Renal cortex interstitium (tissue), 11 donors: ENCODE measurements at regions not wholly inside any gene's neighbourhood (a gene's known extent, or its start where the extent isn't known, plus 50 kb on each side); places are given as distances from the start of the nearest gene placed in this dataset.
"Not testable (repeated sequence)": the region's sequence is repeated elsewhere in the genome, so short reads cannot be mapped to it uniquely, and the experiment has no call there.

Source experiments
- DNase-seq, 11 donors: peaks; one replicate each; pipeline ENCODE4 v3.0.0-alpha.2; 2013; ENCODE audit warnings: low read depth in 9 of 11, low spot score in 4 of 11; ENCODE audit errors: extremely low read depth in 1 of 11

DNA sequence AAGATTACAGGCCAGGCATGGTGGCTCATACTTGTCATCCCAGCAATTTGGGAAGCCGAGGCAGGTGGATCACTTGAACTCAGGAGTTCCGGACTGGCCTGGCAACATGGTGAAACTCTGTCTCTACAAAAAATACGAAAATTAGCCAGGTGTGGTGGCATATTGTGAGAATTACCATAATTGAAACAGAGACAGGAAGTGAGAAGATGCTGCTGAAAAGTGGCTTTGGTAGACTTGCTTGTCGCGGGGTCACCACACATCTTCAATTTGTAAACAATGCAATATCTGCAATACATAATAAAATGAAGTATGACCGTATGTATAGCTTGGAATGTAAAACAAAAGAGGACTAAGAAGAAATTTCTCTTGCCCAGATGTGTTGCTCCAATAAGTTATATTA lies 490.5 kb downstream of the GABRG2 start:
- no peak for DNase-seq

- DNase-seq, result no peak
Measured at GRCh38 chr5:162567644-162568043, 500.1 kb downstream of the GABRG2 start.

DNA sequence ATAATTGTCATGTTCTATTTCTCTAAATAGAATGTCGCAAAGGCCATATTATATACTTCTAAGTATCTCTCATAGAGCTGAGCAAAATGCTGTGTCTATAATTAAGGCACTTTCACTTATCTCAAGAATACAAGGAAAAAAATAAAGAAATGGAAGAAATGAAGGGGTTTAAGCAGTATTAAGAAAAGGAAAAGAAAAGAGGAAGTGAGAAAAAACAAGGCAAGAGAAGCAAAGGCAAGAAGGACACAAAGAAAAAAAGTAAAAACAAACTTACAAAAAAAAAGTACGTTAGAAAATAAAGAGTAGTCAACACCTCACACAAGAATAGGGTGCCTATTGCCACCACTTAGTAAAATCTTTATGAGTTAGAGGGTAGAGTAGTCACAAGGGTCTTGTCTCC lies 506.2 kb downstream of the GABRG2 start:
- no peak for DNase-seq

DNA sequence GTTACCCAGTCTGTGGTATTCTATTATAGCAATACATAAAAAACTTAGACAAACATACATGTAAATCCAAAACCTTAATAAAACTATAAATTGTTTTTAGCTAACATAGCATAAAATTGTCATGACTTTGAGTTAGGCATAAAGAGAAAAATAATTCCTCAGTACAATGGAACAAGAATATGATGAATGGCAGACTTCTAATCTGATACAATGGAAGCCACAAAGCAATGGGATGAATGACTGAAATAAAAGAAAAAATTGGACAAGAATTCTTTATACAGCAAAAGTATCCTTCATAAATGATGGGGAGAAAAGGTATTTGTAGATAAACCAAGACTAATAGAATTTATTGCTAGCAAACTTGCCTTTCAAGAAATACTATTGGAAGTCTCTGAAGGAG lies 524.2 kb downstream of the GABRG2 start:
- DNase-seq, result no peak

DNA sequence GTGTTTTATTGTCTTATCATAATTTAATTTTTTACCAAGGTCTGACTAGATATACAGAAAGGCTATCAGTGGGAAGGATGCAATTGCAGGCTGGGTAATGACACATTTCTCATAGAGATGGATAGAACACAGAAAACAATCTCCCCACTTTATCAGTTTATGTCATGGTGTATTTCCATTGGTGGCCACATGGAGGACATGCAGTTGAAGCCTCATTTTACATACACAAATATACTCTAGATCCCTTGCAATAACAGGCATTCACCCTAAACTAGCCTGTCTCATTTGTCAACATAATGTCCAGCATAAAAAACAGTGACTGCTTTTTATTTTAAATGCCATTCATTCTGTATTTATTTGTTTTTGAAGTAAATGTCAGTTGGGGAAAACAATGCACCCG lies 526.3 kb downstream of the GABRG2 start:
- no peak for DNase-seq

DNA sequence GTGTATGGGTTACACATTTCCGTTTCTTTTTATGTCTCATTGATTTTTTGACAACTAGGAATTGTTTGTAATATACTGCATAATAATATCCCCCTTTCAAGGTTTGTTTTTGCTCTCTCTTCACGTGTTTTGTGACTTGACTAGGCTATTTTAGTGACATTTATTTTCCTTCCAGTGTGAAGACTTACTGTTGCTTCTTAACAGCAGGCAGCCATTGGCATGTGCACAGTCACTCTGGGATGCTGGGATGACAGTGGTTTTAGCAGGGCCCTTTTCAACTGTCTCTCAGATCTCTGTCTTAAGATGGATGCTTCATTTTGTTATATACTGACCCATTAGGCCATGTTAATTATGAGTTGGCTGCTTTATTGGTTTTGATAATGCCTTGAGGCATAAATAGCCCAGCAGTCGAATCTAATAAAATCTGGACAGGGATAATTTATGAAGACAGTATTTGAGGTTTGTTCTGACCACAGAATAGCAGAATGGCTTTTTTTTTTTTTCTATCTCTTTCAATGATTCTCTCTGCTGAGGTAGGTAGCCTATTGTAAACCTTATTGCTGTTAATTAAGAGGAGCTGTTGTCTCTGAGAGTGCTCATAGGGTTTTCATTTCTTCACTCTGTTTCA lies 536.0 kb downstream of the GABRG2 start:
- no peak for DNase-seq

- DNase-seq, result no peak
Measured at GRCh38 chr5:162607879-162608278, 540.3 kb downstream of the GABRG2 start.

DNA sequence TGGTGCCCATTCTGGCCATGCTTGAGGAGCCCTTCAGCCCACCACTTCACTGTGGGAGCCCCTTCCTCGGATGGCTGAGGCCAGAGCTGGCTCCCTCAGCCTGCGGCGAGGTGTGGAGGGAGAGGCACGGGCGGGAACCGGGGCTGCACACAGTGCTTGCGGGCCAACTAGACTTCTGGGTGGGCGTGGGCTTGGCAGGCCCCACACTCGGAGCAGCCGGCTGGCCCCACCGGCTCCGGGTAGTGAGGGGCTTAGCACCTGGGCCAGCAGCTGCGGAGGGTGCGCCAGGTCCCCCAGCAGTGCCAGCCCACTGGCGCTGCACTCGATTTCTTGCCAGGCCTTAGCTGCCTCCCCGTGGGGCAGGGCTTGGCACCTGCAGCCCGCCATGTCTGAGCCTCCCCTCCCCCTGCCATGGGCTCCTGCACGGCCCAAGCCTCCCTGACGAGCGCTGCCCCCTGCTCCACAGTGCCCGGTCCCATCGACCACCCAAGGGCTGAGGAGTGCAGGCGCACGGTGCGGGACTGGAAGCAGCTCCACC lies 554.2 kb downstream of the GABRG2 start:
- DNase-seq, result not testable (repeated sequence)

GRCh38 chr5:162624110-162624509 lies 556.5 kb downstream of the GABRG2 start:
- DNase-seq, result no peak

DNA sequence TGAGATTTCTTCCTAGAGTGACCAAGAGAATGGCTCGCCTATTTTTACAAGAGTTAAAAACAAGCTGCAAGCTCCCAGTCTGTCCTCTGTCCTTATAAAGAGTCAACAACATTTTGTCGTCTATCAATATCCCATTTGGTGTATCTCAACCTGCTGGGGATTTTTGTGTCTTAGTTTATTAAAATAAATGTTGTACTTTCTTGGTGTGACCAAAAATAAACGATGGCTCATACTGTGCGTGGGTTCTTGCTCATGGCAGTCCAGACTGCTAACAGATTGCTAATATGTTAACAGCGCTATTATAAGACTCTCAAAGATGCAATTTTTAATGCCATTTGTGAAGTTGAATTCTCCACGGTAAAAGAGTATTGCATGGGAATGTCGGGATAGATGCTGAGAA lies 569.9 kb downstream of the GABRG2 start:
- no peak for DNase-seq

- DNase-seq, result no peak
Measured at GRCh38 chr5:162638849-162639248, 571.3 kb downstream of the GABRG2 start.

DNA sequence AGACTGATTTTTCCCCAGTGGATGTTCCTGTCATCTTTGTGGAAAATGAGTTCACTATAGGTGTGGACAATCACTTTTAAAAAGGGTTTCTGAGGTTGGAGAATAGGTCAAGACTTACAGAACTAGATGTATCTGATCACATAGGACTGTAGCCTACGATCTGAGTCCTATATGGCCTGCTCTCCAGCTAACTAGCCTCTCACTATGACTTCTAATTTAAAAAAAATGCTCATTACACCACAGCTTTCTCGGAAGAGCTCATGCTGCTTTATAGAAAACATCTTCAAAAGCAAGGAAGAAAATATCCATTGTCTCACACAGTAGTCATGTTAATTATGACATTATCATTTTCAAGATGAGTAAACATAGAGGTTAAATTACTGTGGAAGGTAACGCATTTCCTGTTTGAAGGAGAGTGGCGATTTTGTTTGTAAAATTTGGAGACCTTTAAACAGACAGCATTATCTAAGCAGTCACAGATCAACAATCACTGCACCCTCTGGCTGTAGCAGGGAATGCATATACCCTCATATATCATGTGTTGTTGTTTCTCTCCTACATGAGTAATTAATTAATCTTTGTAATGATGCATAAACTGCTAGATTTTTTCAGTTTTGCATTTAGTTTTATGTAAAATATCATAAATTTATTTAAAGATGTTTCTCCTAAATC lies 573.7 kb downstream of the GABRG2 start:
- DNase-seq, result no peak

- no peak for DNase-seq
Measured at GRCh38 chr5:162654661-162655405, 587.3 kb downstream of the GABRG2 start.

DNA sequence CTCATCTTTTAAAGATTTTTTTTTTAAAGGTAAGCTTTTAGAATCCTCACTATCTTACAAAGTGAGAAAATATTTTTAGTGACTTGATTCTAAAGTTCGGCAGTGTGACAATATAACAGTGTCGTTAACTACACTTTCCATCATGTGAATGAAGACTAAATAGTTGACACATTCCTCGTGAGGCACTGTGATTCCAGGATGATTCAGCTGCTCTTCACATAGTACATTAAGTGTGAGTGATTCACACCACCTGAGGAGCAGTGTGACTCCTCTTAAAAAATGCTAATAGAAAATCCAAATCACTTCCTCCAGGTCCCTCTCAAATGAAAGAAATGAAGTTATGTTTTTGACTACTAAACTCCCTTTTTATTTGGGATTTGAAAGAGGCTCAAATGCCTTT lies 589.5 kb downstream of the GABRG2 start:
- no peak for DNase-seq

- no peak for DNase-seq
Measured at GRCh38 chr5:162664846-162665245, 597.3 kb downstream of the GABRG2 start.

DNA sequence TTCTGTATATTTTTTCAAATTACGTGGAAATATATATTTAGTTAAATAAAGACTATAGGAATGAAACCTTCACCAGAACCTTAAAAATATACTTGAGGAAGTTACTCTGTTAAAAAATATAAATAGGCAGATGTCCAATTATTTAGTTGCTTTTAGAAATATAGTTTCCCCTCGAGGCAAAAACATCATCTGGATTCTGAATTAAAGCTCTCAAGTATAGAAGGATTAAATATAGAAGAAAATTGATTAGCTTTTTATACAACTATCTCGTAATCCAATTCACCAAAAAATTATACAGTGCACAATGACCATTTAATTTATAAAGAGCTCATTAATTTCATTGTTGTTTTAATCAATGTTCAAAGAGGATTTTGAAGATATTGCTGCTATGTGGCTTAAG lies 601.4 kb downstream of the GABRG2 start:
- no peak for DNase-seq

DNA sequence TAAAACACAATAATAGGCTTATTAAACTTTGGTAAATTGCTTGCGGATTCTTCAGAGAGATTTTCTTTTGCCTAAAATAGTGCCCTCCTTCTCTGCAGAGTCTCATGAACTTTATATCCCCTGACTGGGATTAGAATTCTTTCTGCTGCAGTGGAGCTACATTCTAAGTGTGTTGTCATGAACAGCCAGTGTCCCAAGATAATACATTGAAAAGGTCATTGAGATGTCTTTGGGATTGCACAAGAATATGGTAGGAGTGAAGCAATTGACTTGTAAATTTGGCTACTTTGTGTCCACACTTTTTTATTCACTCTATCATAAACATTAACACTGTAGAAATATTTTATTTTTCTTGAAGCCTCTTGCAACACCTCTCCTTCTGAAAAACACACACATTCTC lies 604.5 kb downstream of the GABRG2 start:
- DNase-seq, result no peak

- no peak for DNase-seq
Measured at GRCh38 chr5:162683284-162683683, 615.7 kb downstream of the GABRG2 start.

GRCh38 chr5:162684145-162684544 lies 616.6 kb downstream of the GABRG2 start:
- no peak for DNase-seq

GRCh38 chr5:162685302-162685701 lies 617.7 kb downstream of the GABRG2 start:
- no peak for DNase-seq
